ENCODE measurements at regions not wholly inside any gene's neighbourhood (a gene's known extent, or its start where the extent isn't known, plus 50 kb on each side); places are given as distances from the start of the nearest gene placed in this dataset.

DNA sequence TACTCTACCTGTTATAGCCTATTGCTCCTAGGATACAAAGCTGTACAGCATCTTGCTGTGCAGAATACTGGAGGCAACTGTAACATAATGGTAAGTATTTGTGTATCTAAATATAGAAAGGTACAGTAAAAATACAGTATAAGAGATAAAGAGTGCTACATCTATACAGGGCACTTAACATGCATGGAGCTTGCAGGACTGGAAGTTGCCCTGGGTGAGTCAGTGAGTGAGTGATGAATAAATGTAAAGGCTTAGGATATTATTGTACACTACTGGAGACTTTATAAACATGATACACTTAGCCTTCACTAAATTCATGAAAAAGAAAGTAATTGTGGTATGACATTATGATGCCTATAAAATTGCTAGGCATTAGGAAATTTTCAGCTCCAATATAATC, 65.5 kb upstream of the OSMR start:
- Histone ChIP-seq H3K27ac (replicated peaks) (no peak overlapping the region), H3K27me3 (ENCODE audit: low read depth) (no peaks in the 10 kb centered on the region), H3K36me3 (no peaks in the 10 kb centered on the region), H3K9me3 (replicated peaks) (no peaks in the 10 kb centered on the region), H3K4me3 (no peak overlapping the region), H3K4me1 (peaks cover 45% of the 10 kb centered on the region)
- no peak for DNase-seq
- intact Hi-C loops (cut with micrococcal nuclease): no loop called here
- TF ChIP-seq, protein P1, sequence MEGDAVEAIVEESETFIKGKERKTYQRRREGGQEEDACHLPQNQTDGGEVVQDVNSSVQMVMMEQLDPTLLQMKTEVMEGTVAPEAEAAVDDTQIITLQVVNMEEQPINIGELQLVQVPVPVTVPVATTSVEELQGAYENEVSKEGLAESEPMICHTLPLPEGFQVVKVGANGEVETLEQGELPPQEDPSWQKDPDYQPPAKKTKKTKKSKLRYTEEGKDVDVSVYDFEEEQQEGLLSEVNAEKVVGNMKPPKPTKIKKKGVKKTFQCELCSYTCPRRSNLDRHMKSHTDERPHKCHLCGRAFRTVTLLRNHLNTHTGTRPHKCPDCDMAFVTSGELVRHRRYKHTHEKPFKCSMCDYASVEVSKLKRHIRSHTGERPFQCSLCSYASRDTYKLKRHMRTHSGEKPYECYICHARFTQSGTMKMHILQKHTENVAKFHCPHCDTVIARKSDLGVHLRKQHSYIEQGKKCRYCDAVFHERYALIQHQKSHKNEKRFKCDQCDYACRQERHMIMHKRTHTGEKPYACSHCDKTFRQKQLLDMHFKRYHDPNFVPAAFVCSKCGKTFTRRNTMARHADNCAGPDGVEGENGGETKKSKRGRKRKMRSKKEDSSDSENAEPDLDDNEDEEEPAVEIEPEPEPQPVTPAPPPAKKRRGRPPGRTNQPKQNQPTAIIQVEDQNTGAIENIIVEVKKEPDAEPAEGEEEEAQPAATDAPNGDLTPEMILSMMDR (IDR thresholded peaks at IDR 0.05; ENCODE audit: borderline replicate concordance): no peak

DNA sequence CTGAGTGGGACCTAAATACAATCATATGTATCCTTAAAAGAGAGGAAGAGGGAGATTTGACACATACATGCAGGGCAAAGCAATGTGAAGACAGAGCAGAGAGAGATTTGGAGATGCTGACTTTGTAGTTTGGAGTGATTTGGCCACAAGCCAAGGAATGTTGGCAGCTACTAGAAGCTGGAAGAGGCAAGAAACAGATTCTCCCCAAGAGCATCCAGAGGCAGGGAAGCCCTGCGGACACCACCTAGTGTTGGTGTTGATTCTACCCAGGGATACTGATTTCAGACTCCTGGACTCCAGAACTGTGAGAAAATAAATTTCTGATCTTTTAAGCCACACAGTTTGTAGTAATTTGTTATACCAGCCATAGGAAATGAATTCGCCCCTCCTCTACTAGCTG, 64.9 kb upstream of the OSMR start:
- peaks cover 45% of the 10 kb centered on the region for H3K4me1 ChIP-seq
- DNase-seq: peak; percentile 50
- H3K27ac ChIP-seq (replicated peaks): no peak overlapping the region
- H3K9me3 ChIP-seq (replicated peaks): no peaks in the 10 kb centered on the region
- H3K4me3 ChIP-seq: no peak overlapping the region
- intact Hi-C loops (cut with micrococcal nuclease): no loop called here
- TF ChIP-seq, protein P1 (IDR thresholded peaks at IDR 0.05; ENCODE audit: borderline replicate concordance): peak; percentile 68
- no peaks in the 10 kb centered on the region for H3K27me3 ChIP-seq (ENCODE audit: low read depth)
- no peaks in the 10 kb centered on the region for H3K36me3 ChIP-seq

DNA sequence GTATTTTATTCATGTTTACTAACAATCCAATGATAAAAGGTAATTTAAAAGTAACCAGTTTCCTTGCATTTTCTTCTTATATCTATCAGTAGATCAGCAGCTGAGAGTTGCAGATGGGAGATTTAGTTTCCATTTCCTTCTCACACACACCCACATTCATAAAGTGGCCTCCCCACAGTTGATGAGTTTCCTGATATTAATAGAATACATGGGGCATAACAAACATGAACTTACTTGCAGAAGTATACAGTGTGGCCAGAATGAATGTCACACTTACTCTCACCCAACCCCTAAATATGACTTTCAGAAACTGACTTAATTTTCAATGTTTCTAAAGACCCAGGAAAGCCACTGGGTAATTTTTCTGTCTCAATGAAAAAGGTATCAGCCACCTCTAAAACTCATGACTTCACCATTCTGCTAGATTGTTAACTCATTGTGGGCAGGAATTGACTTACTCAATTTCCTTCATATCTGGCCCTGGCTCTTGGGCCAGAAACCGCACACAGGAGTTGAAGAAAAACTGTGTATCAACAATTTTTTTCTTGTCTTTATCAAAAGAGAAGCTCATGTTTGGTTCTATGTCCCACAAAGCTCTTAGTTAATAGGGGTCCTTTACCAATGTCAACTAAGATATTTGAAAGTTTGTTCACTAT, 63.5 kb upstream of the OSMR start:
- intact Hi-C loops (cut with micrococcal nuclease): no loop called here
- peak overlapping the region; percentile 67 for H3K27ac ChIP-seq (replicated peaks)
- no peak for DNase-seq
- H3K27me3 ChIP-seq (ENCODE audit: low read depth): no peaks in the 10 kb centered on the region
- H3K36me3 ChIP-seq: no peaks in the 10 kb centered on the region
- H3K9me3 ChIP-seq (replicated peaks): peaks cover 4% of the 10 kb centered on the region
- H3K4me1 ChIP-seq: peaks cover 45% of the 10 kb centered on the region
- no peak overlapping the region for H3K4me3 ChIP-seq
- TF ChIP-seq, protein P1 (IDR thresholded peaks at IDR 0.05; ENCODE audit: borderline replicate concordance): no peak

DNA sequence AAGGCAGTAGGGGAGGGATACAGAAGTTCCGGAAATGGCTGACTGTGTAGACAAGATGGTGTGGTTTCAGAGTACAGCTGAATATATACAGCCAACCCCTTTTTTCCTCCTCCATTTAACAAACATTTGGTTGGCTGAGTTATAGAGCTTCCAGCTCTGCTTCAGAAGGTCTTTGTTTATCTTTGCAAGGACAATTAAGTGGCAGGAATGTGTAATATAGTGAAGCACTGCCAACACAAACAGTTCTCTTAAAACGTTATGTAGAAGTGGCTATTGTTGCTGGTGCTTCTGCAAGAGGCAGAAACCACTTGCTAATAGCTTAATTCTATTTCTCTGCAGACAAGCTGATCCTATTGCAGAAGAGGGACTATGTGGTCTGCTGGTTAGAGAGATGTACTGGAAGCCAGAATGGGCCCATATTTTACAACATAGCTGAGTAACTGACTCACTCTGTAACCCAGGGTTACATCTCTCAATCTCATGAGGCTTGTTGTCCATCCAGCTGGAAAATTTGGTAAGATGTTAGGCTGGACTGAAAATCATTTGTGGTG, 62.7 kb upstream of the OSMR start:
- Histone ChIP-seq H3K27ac (replicated peaks) (peak overlapping the region; percentile 67), H3K27me3 (ENCODE audit: low read depth) (no peaks in the 10 kb centered on the region), H3K9me3 (replicated peaks) (peaks cover 4% of the 10 kb centered on the region), H3K4me1 (peaks cover 45% of the 10 kb centered on the region), H3K36me3 (no peaks in the 10 kb centered on the region), H3K4me3 (no peak overlapping the region)
- intact Hi-C loops (cut with micrococcal nuclease): no loop called here
- TF ChIP-seq, protein P1 (IDR thresholded peaks at IDR 0.05; ENCODE audit: borderline replicate concordance): peak; percentile 48
- DNase-seq: no peak

DNA sequence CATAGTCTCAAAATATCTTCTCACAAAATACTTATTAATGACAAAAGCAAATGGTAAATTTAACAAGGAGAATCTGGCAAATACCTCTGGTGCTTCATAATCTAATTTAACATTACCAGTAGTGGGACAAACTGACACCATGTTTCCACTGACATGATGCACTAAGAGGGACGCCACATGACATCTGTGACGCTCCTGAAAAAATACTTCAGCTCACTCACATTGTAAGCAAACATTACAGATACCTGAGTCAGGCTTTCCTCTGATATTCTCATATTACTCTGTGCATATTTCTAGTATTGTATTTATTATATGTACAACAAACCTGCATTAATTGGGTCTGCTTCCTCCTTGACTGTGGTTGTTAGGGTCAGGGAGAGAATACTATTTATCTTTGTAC, 56.7 kb upstream of the OSMR start:
- Histone ChIP-seq H3K4me1 (peaks cover 5% of the 10 kb centered on the region), H3K36me3 (no peaks in the 10 kb centered on the region), H3K4me3 (no peak overlapping the region), H3K27me3 (ENCODE audit: low read depth) (no peaks in the 10 kb centered on the region), H3K9me3 (replicated peaks) (peaks cover 4% of the 10 kb centered on the region), H3K27ac (replicated peaks) (no peak overlapping the region)
- TF ChIP-seq, protein P1 (IDR thresholded peaks at IDR 0.05; ENCODE audit: borderline replicate concordance): no peak
- no peak for DNase-seq
- intact Hi-C loops (cut with micrococcal nuclease): no loop called here

Measured in left ventricle myocardium inferior (tissue), 1 donor.